ENCODE measurements at regions not wholly inside any gene's neighbourhood (a gene's known extent, or its start where the extent isn't known, plus 50 kb on each side); places are given as distances from the start of the nearest gene placed in this dataset.

DNA sequence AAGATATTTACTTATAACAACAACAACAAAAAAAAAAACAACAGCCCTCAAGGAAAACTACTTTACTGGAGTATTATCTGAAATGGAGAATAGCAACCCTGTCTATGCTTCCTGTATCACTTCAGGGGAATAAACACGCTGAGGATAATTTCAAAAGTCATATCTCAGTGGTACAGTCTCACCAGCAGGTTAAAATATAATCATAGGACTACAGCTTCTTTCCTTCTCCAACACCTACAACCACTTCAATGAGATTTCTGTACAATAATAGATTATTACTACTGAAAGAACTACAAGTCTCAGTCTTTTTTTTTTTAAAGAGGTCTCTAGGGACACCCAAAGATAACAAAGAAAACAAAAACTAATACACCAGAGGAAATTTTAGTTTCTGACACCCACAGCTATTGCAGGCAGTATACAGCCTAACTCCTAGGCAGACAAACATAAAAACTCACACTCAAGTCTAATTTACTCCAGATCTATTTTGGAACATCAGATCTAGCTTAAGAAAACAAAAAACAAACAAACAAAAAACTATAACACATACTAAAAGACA is 268.2 kb downstream of the BCHE start:
- H3K4me1 Mint-ChIP-seq: no peaks in the 10 kb centered on the region
- DNase-seq (no peak), ATAC-seq (no peak)
- peaks cover 17 to 21% of the 10 kb centered on the region in 2 donors for H3K9me3 Mint-ChIP-seq
- H3K27me3 Mint-ChIP-seq: no peaks in the 10 kb centered on the region
- no peak overlapping the region for H3K4me3 Mint-ChIP-seq
- no peak overlapping the region for H3K27ac Mint-ChIP-seq

DNA sequence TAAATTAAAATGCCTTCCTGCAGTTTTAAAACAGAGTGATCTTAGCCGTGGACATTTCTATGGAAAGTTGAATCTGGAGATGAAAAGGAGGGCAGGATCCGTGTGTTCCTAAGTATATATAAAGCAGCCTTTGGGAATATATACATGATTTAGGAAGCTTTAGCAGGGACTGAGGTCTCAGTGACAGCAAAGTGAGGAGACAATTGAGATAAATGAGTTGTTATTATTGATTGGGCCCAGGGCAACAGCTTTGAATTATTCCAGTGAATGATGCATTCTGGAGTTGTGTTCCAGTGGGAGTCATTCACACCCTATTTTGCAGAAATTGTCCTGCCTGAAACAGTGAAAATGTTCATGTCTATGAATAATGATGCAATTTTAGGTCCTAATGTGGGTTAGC is 281.4 kb downstream of the BCHE start:
- H3K4me3 Mint-ChIP-seq: no peak overlapping the region
- ATAC-seq: no peak
- no peak overlapping the region for H3K27ac Mint-ChIP-seq
- DNase-seq: no peak
- H3K4me1 Mint-ChIP-seq: no peaks in the 10 kb centered on the region
- no peaks in the 10 kb centered on the region for H3K27me3 Mint-ChIP-seq
- H3K9me3 Mint-ChIP-seq: peaks cover 0 to 6% of the 10 kb centered on the region in 2 donors

DNA sequence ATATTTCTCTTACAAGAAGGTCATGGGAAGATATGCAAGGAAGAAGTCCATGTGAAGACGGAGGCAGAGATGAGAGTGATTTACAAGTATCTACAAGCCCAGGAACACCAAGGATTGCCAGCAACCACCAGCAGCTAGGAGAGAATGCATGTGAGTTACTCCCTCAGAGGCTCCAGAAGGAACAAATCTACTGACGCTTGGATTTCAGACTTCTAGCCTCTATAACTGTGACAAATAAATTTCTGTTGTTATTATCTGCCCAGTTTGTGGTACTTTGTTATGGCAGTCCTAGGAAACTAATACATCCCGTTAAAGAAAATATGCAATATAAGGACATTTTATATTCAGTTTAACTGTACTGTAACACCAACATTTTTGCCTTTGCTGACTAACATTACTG is 283.9 kb downstream of the BCHE start:
- Mint-ChIP-seq H3K4me1 (no peaks in the 10 kb centered on the region), H3K27ac (no peak overlapping the region), H3K27me3 (no peaks in the 10 kb centered on the region), H3K9me3 (peaks cover 6% of the 10 kb centered on the region in 2 donors), H3K4me3 (no peak overlapping the region)
- DNase-seq (no peak), ATAC-seq (no peak)

- Mint-ChIP-seq H3K4me1 (no peaks in the 10 kb centered on the region), H3K27me3 (no peaks in the 10 kb centered on the region), H3K9me3 (peaks cover 0 to 7% of the 10 kb centered on the region in 2 donors), H3K4me3 (no peak overlapping the region), H3K27ac (no peak overlapping the region)
- ATAC-seq: no peak
- no peak for DNase-seq
Measured at GRCh38 chr3:165549665-165550064, 287.6 kb downstream of the BCHE start.

DNA sequence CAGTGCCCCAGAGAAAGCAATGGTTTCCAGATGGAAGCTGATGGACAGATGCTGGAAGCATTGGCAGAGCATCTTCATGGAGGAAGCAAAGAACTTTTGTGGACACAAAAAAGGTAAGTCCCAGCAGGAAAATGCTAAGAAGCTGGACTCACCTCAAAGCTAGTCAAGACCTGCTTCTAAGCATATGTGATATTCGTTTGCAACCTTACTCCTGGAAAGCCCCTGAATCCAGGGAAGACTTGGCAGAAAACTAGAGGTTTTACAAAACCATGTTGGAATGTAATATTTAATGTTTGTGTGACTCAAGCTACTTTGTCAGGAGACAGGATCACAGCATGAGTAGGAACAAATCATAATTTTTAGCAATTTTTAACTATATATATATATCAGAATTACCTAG is 288.2 kb downstream of the BCHE start:
- Mint-ChIP-seq H3K27me3 (no peaks in the 10 kb centered on the region), H3K4me1 (no peaks in the 10 kb centered on the region), H3K27ac (no peak overlapping the region), H3K4me3 (no peak overlapping the region), H3K9me3 (peaks cover 0 to 7% of the 10 kb centered on the region in 2 donors)
- no peak for ATAC-seq
- no peak for DNase-seq

GRCh38 chr3:165545059-165545458 is 292.2 kb downstream of the BCHE start:
- Mint-ChIP-seq H3K4me1 (no peaks in the 10 kb centered on the region), H3K27me3 (no peaks in the 10 kb centered on the region), H3K9me3 (peaks cover 0 to 14% of the 10 kb centered on the region in 2 donors), H3K27ac (no peak overlapping the region), H3K4me3 (no peak overlapping the region)
- ATAC-seq (no peak), DNase-seq (no peak)

DNA sequence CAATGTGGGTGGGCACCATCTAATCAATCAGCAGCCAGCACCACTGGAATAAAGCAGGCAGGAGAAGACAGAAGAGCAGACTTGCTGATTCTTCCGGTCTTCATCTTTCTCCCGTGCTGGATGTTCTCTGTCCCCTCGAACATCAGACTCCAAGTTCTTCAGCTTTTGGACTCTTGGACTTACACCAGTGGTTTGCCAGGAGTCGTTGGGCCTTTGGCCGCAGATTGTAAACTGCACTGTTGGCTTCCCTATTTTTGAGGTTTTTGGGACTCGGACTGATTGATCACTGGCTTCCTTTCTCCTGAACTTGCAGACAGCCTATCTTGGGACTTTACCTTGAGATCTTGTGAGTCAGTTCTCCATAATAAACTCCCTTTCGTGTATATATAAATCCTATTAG is 292.8 kb downstream of the BCHE start:
- no peaks in the 10 kb centered on the region for H3K4me1 Mint-ChIP-seq
- H3K4me3 Mint-ChIP-seq: no peak overlapping the region

DNA sequence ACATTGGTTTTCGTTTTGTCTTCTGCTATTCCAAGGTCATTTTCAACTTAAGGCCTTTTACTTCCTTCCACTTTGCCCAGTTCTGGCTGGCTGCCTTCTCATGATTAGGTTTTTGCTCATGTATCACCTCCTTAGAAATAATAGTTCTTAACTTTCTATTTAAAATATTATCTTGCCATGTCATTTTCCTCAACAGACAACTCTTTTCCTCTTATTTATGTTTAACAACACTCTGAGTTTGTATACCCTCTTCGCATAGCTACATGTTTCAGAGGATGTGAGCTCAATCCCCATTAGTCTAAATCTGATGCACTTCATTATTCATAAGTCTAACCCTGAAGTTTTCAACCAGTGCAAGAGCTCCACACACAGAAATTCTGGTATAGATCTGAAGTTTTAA is 299.1 kb downstream of the BCHE start:
- Mint-ChIP-seq H3K4me3 (no peak overlapping the region), H3K4me1 (no peaks in the 10 kb centered on the region), H3K27ac (no peak overlapping the region), H3K9me3 (peaks cover 0 to 13% of the 10 kb centered on the region in 2 donors), H3K27me3 (no peaks in the 10 kb centered on the region)
- no peak for DNase-seq
- ATAC-seq: no peak

More for the DNA sequence above, 292.8 kb downstream of the BCHE start:
- Mint-ChIP-seq H3K27ac (no peak overlapping the region), H3K9me3 (peaks cover 0 to 20% of the 10 kb centered on the region in 2 donors), H3K27me3 (no peaks in the 10 kb centered on the region)
- no peak for DNase-seq
- ATAC-seq: no peak

- H3K27me3 Mint-ChIP-seq: no peaks in the 10 kb centered on the region
- H3K4me1 Mint-ChIP-seq: no peaks in the 10 kb centered on the region
- peaks cover 0 to 4% of the 10 kb centered on the region in 2 donors for H3K9me3 Mint-ChIP-seq
- no peak overlapping the region for H3K27ac Mint-ChIP-seq
- H3K4me3 Mint-ChIP-seq: no peak overlapping the region
- DNase-seq (no peak), ATAC-seq (no peak)
Measured at GRCh38 chr3:165532851-165533250, 304.4 kb downstream of the BCHE start.

- Mint-ChIP-seq H3K27ac (no peak overlapping the region), H3K4me1 (no peaks in the 10 kb centered on the region), H3K4me3 (no peak overlapping the region), H3K27me3 (no peaks in the 10 kb centered on the region), H3K9me3 (peaks cover 0 to 4% of the 10 kb centered on the region in 2 donors)
- ATAC-seq (no peak), DNase-seq (no peak)
Measured at GRCh38 chr3:165529451-165529850, 307.8 kb downstream of the BCHE start.

DNA sequence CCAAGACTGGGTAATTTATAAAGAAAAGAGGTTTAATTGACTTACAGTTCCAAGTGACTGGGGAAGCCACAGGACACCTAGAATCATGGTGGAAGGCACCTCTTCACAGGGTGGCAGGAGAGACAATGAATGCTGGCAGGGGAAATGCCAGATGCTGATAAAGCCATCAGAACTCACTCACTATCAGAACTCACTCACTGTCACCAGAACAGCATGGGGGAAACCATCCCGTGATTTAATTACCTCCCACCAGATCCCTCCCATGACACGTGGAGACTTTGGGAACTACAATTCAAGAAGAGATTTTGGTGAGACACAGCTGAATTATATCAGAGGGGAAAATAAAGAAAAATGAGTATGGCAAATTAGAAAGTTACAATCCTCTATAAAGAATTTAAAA is 310.9 kb downstream of the BCHE start:
- Mint-ChIP-seq H3K4me1 (no peaks in the 10 kb centered on the region), H3K9me3 (peaks cover 0 to 4% of the 10 kb centered on the region in 2 donors), H3K4me3 (no peak overlapping the region), H3K27ac (no peak overlapping the region), H3K27me3 (no peaks in the 10 kb centered on the region)
- ATAC-seq (no peak), DNase-seq (no peak)

- ATAC-seq: no peak
- no peaks in the 10 kb centered on the region for H3K27me3 Mint-ChIP-seq
- peaks cover 0 to 18% of the 10 kb centered on the region in 2 donors for H3K9me3 Mint-ChIP-seq
- H3K4me3 Mint-ChIP-seq: no peak overlapping the region
- no peak overlapping the region for H3K27ac Mint-ChIP-seq
- no peaks in the 10 kb centered on the region for H3K4me1 Mint-ChIP-seq
- DNase-seq: no peak
Measured at GRCh38 chr3:165523801-165524200, 313.4 kb downstream of the BCHE start.

GRCh38 chr3:165522386-165522785 is 314.8 kb downstream of the BCHE start:
- Mint-ChIP-seq H3K9me3 (peaks cover 0 to 21% of the 10 kb centered on the region in 2 donors), H3K4me1 (no peaks in the 10 kb centered on the region), H3K27ac (no peak overlapping the region), H3K4me3 (no peak overlapping the region), H3K27me3 (no peaks in the 10 kb centered on the region)
- no peak for DNase-seq
- ATAC-seq: no peak

- H3K4me3 Mint-ChIP-seq: no peak overlapping the region
- no peak for DNase-seq
- H3K4me1 Mint-ChIP-seq: no peaks in the 10 kb centered on the region
- no peak for ATAC-seq
- no peak overlapping the region for H3K27ac Mint-ChIP-seq
- no peaks in the 10 kb centered on the region for H3K27me3 Mint-ChIP-seq
- peaks cover 0 to 21% of the 10 kb centered on the region in 2 donors for H3K9me3 Mint-ChIP-seq
Measured at GRCh38 chr3:165521131-165521871, 315.9 kb downstream of the BCHE start.

DNA sequence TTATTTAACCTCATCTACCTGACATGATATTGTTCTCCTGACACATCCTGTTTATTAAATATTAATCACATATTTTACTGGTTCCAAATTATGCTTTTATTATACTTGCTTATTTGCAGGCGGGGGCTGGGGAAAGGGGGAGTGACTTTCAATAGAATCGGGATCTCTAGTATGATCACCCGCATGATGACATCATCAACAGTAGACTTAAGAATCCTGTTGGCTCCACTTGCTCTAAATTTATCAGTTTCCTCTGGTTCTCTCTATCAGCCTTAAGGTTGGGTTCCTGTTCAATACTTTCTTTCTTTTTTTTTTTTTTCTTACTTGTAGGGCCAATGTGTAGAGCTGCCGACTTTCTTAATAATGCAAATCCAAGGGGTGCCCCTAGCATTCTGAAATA is 317.5 kb downstream of the BCHE start:
- H3K9me3 Mint-ChIP-seq: peaks cover 0 to 21% of the 10 kb centered on the region in 2 donors
- no peak overlapping the region for H3K27ac Mint-ChIP-seq
- no peaks in the 10 kb centered on the region for H3K27me3 Mint-ChIP-seq
- no peak for ATAC-seq
- no peaks in the 10 kb centered on the region for H3K4me1 Mint-ChIP-seq
- no peak overlapping the region for H3K4me3 Mint-ChIP-seq
- DNase-seq: no peak

- no peaks in the 10 kb centered on the region for H3K4me1 Mint-ChIP-seq
- H3K27ac Mint-ChIP-seq: no peak overlapping the region
- H3K9me3 Mint-ChIP-seq: peaks cover 4 to 21% of the 10 kb centered on the region in 2 donors
- H3K27me3 Mint-ChIP-seq: no peaks in the 10 kb centered on the region
- DNase-seq (no peak), ATAC-seq (no peak)
- no peak overlapping the region for H3K4me3 Mint-ChIP-seq
Measured at GRCh38 chr3:165518346-165518745, 318.9 kb downstream of the BCHE start.

All from stimulated activated naive CD8-positive, alpha-beta T cell treated with anti-CD3 and anti-CD28 coated beads, Interleukin-15, amount 100 ng/mL, for 72 hours (primary cell).